Keratinocyte (primary cell): ENCODE measurements at regions not wholly inside any gene's neighbourhood (a gene's known extent, or its start where the extent isn't known, plus 50 kb on each side); places are given as distances from the start of the nearest gene placed in this dataset.

ENCODE experiments used
- DNase-seq: peaks from one replicate; pipeline ENCODE4 v3.0.0-alpha.2; 2011; ENCODE audit warnings: low read depth, missing footprints, low spot score
- FAIRE-seq: peaks from 2 replicates; lab custom pipeline; 2011; peaks lifted over from hg19 to GRCh38; lab: Jason Lieb, UNC
- H2AFZ ChIP-seq: 2 replicates; pipeline ENCODE4 v1.6.0; 2012; ENCODE audit warnings: low read length, control low read depth, inconsistent platforms; ENCODE audit not compliant: control insufficient read depth
- H3K27ac ChIP-seq: 2 replicates; pipeline ENCODE4 v1.5.1; 2011; ENCODE audit warnings: low read length; ENCODE audit not compliant: control insufficient read depth, insufficient read depth
- H3K27me3 ChIP-seq: 3 replicates; pipeline ENCODE4 v1.6.0; 2011; ENCODE audit warnings: low read length; ENCODE audit not compliant: control insufficient read depth, insufficient read depth; ENCODE audit errors: extremely low read depth
- H3K36me3 ChIP-seq, 2 experiments: 2 replicates in 1 of 2; 3 replicates in 1 of 2; pipeline ENCODE4 v1.5.1; 2011; ENCODE audit warnings: low read length in 2 of 2, mild to moderate bottlenecking in 1 of 2; ENCODE audit not compliant: control insufficient read depth in 2 of 2, insufficient read depth in 2 of 2; ENCODE audit errors: extremely low read depth in 1 of 2
- H3K4me1 ChIP-seq: 3 replicates; pipeline ENCODE4 v1.5.1; 2011; ENCODE audit warnings: low read length; ENCODE audit not compliant: control insufficient read depth, insufficient read depth; ENCODE audit errors: extremely low read depth
- H3K4me2 ChIP-seq: 3 replicates; pipeline ENCODE4 v1.6.0; 2011; ENCODE audit warnings: low read depth, low read length; ENCODE audit not compliant: control insufficient read depth, insufficient read depth; ENCODE audit errors: extremely low read depth
- H3K4me3 ChIP-seq, 3 experiments: fragments of 200-600 bp in 1 of 3; sonication (generic) in 1 of 3; 2 replicates in 2 of 3; 3 replicates in 1 of 3; pipeline ENCODE4 v1.5.1; 2011 to 2016; ENCODE audit warnings: low read length in 3 of 3, mild to moderate bottlenecking in 3 of 3, control low read depth in 2 of 3, inconsistent platforms in 1 of 3, low read depth in 1 of 3, mixed read lengths in 1 of 3, mixed run types in 1 of 3, moderate library complexity in 1 of 3; ENCODE audit not compliant: control insufficient read depth in 2 of 3, insufficient read depth in 2 of 3; ENCODE audit errors: extremely low read depth in 1 of 3
- H3K79me2 ChIP-seq: 2 replicates; pipeline ENCODE4 v1.6.0; 2012; ENCODE audit warnings: low read length; ENCODE audit not compliant: control insufficient read depth, insufficient read depth
- H3K9ac ChIP-seq: 3 replicates; pipeline ENCODE4 v1.6.0; 2011; ENCODE audit warnings: low read length; ENCODE audit not compliant: control insufficient read depth, insufficient read depth; ENCODE audit errors: extremely low read depth
- H3K9me1 ChIP-seq: 3 replicates; pipeline ENCODE4 v1.6.0; 2011; ENCODE audit warnings: low read length; ENCODE audit not compliant: control insufficient read depth, insufficient read depth; ENCODE audit errors: extremely low read depth
- H3K9me3 ChIP-seq: 2 replicates; pipeline ENCODE4 v1.5.1; 2012; ENCODE audit warnings: low read depth, low read length; ENCODE audit not compliant: control insufficient read depth
- H4K20me1 ChIP-seq: 3 replicates; pipeline ENCODE4 v1.6.0; 2011; ENCODE audit warnings: low read length; ENCODE audit not compliant: control insufficient read depth, insufficient read depth; ENCODE audit errors: extremely low read depth
- EZH2 ChIP-seq: IDR thresholded peaks from one replicate; pipeline ENCODE4 v1.6.1; 2012; ENCODE audit warnings: inconsistent platforms, mild to moderate bottlenecking, low read length, moderate library complexity
- dilution Hi-C: fragments of 300-500 bp; cut with MboI; formaldehyde crosslinking; loops from one replicate; pipeline ENCODE4 v1.7.0; 2020; ENCODE audit warnings: low sequenced_read_pairs; ENCODE audit not compliant: extremely low pct_ligation_motif_present
- TF ChIP-seq, protein P1 (sequence below), 3 experiments: IDR thresholded peaks in 1 of 3; conservative IDR thresholded peaks in 1 of 3; optimal IDR thresholded peaks in 1 of 3; 2 replicates in 2 of 3; 3 replicates in 1 of 3; pipeline versions ENCODE3 to v1.5.1; 2011; ENCODE audit warnings: low read length in 3 of 3, mild to moderate bottlenecking in 3 of 3, moderate library complexity in 2 of 3, control low read depth in 1 of 3, inconsistent platforms in 1 of 3; ENCODE audit not compliant: insufficient read depth in 2 of 3; ENCODE audit errors: extremely low read depth in 1 of 3

DNA sequence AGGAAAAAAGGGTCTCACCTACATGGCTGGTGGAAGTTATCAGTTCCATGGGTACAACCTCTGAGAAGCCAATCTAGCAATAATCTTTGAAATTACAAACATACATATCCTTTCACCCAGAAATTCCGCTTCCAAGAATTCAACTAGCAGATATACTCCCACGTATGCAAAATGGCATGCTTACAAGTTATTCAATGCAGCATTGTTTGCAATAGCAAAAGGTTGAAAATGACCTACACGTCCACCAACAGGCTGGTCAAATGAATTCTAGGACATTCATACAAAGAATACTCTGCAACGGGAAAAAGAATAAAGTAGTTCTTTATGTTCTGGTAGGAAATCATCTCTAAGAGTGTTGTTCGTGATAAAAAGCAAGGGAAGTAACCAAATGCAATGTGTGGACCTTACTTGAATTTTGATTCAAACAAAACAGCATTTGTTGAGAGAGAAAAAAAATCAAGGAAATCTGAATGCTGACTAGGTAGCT is 63.7 kb upstream of the NLK start:
- Histone ChIP-seq H3K9me3 (no peaks in the 10 kb centered on the region), H4K20me1 (no peaks in the 10 kb centered on the region), H3K27me3 (no peaks in the 10 kb centered on the region), H3K4me2 (peak overlapping the region; percentile 4), H3K4me3 (no peak overlapping the region), H3K27ac (no peak overlapping the region), H3K9me1 (no peaks in the 10 kb centered on the region), H2AFZ (no peak overlapping the region), H3K4me1 (peaks cover 37% of the 10 kb centered on the region), H3K9ac (no peak overlapping the region), H3K79me2 (no peaks in the 10 kb centered on the region), H3K36me3 (no peaks in the 10 kb centered on the region)
- DNase-seq (no peak), FAIRE-seq (peak; percentile 13)
- TF ChIP-seq, protein P1, sequence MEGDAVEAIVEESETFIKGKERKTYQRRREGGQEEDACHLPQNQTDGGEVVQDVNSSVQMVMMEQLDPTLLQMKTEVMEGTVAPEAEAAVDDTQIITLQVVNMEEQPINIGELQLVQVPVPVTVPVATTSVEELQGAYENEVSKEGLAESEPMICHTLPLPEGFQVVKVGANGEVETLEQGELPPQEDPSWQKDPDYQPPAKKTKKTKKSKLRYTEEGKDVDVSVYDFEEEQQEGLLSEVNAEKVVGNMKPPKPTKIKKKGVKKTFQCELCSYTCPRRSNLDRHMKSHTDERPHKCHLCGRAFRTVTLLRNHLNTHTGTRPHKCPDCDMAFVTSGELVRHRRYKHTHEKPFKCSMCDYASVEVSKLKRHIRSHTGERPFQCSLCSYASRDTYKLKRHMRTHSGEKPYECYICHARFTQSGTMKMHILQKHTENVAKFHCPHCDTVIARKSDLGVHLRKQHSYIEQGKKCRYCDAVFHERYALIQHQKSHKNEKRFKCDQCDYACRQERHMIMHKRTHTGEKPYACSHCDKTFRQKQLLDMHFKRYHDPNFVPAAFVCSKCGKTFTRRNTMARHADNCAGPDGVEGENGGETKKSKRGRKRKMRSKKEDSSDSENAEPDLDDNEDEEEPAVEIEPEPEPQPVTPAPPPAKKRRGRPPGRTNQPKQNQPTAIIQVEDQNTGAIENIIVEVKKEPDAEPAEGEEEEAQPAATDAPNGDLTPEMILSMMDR (optimal IDR thresholded peaks at IDR 0.05 in 1 of 3, IDR thresholded peaks at IDR 0.05 in 1 of 3, conservative IDR thresholded peaks at IDR 0.05 in 1 of 3; ENCODE audit: extremely low read depth in 1 of 3, insufficient read depth in 2 of 3, low read length in 3 of 3), result no peak
- TF ChIP-seq EZH2, result no peak
- dilution Hi-C loops, result no loop called here

DNA sequence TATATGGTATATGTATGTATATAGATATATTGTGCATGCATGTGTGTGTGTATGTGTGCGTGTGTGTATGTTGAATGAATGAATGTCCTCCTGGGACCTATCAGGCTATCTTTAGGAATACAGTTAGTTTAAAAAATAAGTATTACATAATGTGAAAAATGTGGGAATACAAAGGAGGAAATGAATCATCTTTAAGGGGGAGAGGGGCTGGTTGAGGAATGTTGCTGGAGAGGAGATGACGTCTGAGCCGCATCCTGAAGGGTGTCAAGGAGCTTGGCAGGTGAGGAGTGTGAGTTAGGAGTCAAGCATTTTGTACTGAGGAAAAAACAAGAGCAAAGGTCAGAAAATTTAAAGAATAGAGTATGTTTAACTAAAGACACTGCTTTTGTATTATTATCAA is 62.4 kb upstream of the NLK start:
- dilution Hi-C loops, result no loop called here
- no peak overlapping the region for H3K9ac ChIP-seq
- no peaks in the 10 kb centered on the region for H3K27me3 ChIP-seq
- no peak overlapping the region for H3K4me3 ChIP-seq
- H3K4me2 ChIP-seq, result peak overlapping the region; percentile 40
- DNase-seq (peak; percentile 67), FAIRE-seq (peak; percentile 80)
- no peak overlapping the region for H2AFZ ChIP-seq
- peaks cover 36% of the 10 kb centered on the region for H3K4me1 ChIP-seq
- TF ChIP-seq, protein P1 (optimal IDR thresholded peaks at IDR 0.05 in 1 of 3, IDR thresholded peaks at IDR 0.05 in 1 of 3, conservative IDR thresholded peaks at IDR 0.05 in 1 of 3; ENCODE audit: extremely low read depth in 1 of 3, insufficient read depth in 2 of 3, low read length in 3 of 3), result no peak
- TF ChIP-seq EZH2, result no peak
- no peak overlapping the region for H3K27ac ChIP-seq
- no peaks in the 10 kb centered on the region for H3K36me3 ChIP-seq
- H4K20me1 ChIP-seq, result no peaks in the 10 kb centered on the region
- no peaks in the 10 kb centered on the region for H3K9me3 ChIP-seq
- H3K9me1 ChIP-seq, result no peaks in the 10 kb centered on the region
- H3K79me2 ChIP-seq, result no peaks in the 10 kb centered on the region
